HUDEP-2 (cell line): ENCODE measurements at regions not wholly inside any gene's neighbourhood (a gene's known extent, or its start where the extent isn't known, plus 50 kb on each side); places are given as distances from the start of the nearest gene placed in this dataset.

Source experiments
- DNase-seq, 76 experiments: peaks; one replicate each; lab custom pipeline; 2025; ENCODE audit not compliant: unreplicated experiment in 76 of 76; lab: John Stamatoyannopoulos, UW

GRCh38 chr9:86405926-86406325, 51.7 kb upstream of the TUT7 start:
- no peak for DNase-seq

- no peak for DNase-seq
These were observed 50.9 kb upstream of the TUT7 start for GRCh38 chr9:86405086-86405491.
